ENCODE measurements at regions not wholly inside any gene's neighbourhood (a gene's known extent, or its start where the extent isn't known, plus 50 kb on each side); places are given as distances from the start of the nearest gene placed in this dataset.

- no peaks in the 10 kb centered on the region for H3K9me3 ChIP-seq (ENCODE audit: low read length)
- ChIA-PET POLR2A (no interaction called here), CTCF (ENCODE audit: low intra/inter-chr PET ratio, low total read pairs) (no interaction called here)
- no peaks in the 10 kb centered on the region for H4K20me1 ChIP-seq (ENCODE audit: insufficient read depth, low read length)
- FAIRE-seq (no peak), DNase-seq (ENCODE audit: low spot score) (no peak), ATAC-seq (no peak)
- H3K27me3 ChIP-seq (ENCODE audit: control insufficient read depth in 1 of 2, insufficient read depth in 2 of 2, low read length in 2 of 2) = peaks cover 0 to 3% of the 10 kb centered on the region in 2 experiments; a peak in 1 of 5 replicates
- H3K4me2 ChIP-seq (ENCODE audit: low read depth, low read length) = no peak overlapping the region
- no peaks in the 10 kb centered on the region for H3K4me1 ChIP-seq (ENCODE audit: insufficient read depth, low read length)
- BruUV-seq (replicated peaks) = no TSS peak
- intact Hi-C loops (cut with micrococcal nuclease; ENCODE audit: unreplicated experiment) (no loop called here), in situ Hi-C loops (cut with HindIII; ENCODE audit: extremely low pct_ligation_motif_present, low pct_unique_long_range_greater_than_20kb) (no loop called here)
- H3K9ac ChIP-seq (ENCODE audit: insufficient read depth, low read depth, low read length) = no peak overlapping the region
- H2AFZ ChIP-seq (ENCODE audit: low read length) = no peak overlapping the region
- WGBS (ENCODE audit: low lambda C conversion rate) = 0% methylated on average over 2 of the region's 2 CpGs
- TF ChIP-seq ZBTB37 (CRISPR knock-in tag; IDR thresholded peaks at IDR 0.05) (no peak), ONECUT2 (CRISPR knock-in tag; IDR thresholded peaks at IDR 0.05) (no peak), MED1 (CRISPR knock-in tag; IDR thresholded peaks at IDR 0.05) (no peak), ZNF678 (CRISPR knock-in tag; IDR thresholded peaks at IDR 0.05) (no peak), USF2 (IDR thresholded peaks at IDR 0.05; ENCODE audit: low read depth, low read length) (no peak), USF2 (CRISPR knock-in tag; IDR thresholded peaks at IDR 0.05; ENCODE audit: borderline replicate concordance) (no peak), POGZ (CRISPR knock-in tag; IDR thresholded peaks at IDR 0.05) (no peak), ZNF431 (CRISPR knock-in tag; IDR thresholded peaks at IDR 0.05; ENCODE audit: borderline replicate concordance, low read depth) (no peak)
- H3K27ac ChIP-seq (ENCODE audit: extremely low read length, insufficient read depth, low read length) = no peak overlapping the region
- no peak overlapping the region for H3K4me3 ChIP-seq (replicated peaks in 1 of 3; ENCODE audit: insufficient read depth in 1 of 3, low read depth in 2 of 3, low read length in 3 of 3)
- no peaks in the 10 kb centered on the region for H3K79me2 ChIP-seq (ENCODE audit: insufficient read depth, low read length)
- no peaks in the 10 kb centered on the region for H3K36me3 ChIP-seq (replicated peaks in 1 of 2; ENCODE audit: control insufficient read depth in 1 of 2, insufficient read depth in 2 of 2, low read length in 2 of 2)
Observed at GRCh38 chr5:38653389-38653788, 96.9 kb upstream of the LIFR start.
